ENCODE measurements at regions not wholly inside any gene's neighbourhood (a gene's known extent, or its start where the extent isn't known, plus 50 kb on each side); places are given as distances from the start of the nearest gene placed in this dataset.

DNA sequence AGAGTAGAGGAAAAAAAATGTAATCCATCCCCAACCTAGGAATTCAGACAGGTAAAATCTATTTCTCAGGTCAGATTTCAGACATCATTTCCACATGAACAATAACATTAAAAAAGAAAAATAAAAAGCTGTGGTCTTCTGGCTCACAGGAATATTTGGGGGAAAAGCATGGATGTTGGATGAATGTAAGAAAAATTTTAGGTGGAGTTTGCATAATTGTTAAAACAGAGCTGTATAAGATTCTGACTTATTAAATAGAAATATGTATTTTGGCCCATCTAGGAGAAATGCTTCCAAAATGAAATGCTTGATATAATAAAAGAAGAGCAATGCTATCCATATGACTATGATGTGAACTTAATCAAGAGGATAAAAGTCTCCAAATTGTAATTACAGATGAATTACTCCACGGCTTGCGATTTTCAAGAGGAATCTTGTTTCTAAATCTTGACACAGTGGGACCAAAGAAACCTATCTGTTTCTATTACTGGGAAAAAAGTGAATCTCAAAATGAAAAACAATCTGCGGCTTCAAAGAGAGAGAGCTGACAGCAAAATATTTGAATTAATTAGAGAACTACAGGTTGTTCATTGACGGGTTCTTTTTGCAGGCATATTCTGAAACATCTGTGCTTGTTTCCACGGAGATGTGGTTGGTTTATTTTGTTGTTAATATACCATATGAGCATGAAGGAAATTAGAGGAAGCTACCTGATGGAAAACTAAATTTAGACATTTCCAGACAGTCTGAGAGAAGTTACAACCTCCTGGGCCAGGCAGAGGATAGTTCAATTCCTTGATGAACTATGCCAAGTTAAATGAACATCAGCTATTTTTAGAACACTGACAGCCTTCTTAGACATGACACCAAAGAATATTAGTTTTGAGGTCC is 468.7 kb downstream of the PID1 start:
- no peak for TF ChIP-seq POLR2A (IDR thresholded peaks at IDR 0.05)
- TF ChIP-seq, protein P1, sequence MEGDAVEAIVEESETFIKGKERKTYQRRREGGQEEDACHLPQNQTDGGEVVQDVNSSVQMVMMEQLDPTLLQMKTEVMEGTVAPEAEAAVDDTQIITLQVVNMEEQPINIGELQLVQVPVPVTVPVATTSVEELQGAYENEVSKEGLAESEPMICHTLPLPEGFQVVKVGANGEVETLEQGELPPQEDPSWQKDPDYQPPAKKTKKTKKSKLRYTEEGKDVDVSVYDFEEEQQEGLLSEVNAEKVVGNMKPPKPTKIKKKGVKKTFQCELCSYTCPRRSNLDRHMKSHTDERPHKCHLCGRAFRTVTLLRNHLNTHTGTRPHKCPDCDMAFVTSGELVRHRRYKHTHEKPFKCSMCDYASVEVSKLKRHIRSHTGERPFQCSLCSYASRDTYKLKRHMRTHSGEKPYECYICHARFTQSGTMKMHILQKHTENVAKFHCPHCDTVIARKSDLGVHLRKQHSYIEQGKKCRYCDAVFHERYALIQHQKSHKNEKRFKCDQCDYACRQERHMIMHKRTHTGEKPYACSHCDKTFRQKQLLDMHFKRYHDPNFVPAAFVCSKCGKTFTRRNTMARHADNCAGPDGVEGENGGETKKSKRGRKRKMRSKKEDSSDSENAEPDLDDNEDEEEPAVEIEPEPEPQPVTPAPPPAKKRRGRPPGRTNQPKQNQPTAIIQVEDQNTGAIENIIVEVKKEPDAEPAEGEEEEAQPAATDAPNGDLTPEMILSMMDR (IDR thresholded peaks at IDR 0.05): no peak
- no peak for TF ChIP-seq POLR2AphosphoS5 (IDR thresholded peaks at IDR 0.05)

Measured in stomach (tissue), 4 donors.